ENCODE measurements at regions not wholly inside any gene's neighbourhood (a gene's known extent, or its start where the extent isn't known, plus 50 kb on each side); places are given as distances from the start of the nearest gene placed in this dataset.

GRCh38 chr2:34093790-34094189 is 494.7 kb upstream of the FAM98A start:
- TF ChIP-seq, protein P1, sequence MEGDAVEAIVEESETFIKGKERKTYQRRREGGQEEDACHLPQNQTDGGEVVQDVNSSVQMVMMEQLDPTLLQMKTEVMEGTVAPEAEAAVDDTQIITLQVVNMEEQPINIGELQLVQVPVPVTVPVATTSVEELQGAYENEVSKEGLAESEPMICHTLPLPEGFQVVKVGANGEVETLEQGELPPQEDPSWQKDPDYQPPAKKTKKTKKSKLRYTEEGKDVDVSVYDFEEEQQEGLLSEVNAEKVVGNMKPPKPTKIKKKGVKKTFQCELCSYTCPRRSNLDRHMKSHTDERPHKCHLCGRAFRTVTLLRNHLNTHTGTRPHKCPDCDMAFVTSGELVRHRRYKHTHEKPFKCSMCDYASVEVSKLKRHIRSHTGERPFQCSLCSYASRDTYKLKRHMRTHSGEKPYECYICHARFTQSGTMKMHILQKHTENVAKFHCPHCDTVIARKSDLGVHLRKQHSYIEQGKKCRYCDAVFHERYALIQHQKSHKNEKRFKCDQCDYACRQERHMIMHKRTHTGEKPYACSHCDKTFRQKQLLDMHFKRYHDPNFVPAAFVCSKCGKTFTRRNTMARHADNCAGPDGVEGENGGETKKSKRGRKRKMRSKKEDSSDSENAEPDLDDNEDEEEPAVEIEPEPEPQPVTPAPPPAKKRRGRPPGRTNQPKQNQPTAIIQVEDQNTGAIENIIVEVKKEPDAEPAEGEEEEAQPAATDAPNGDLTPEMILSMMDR (IDR thresholded peaks at IDR 0.05; ENCODE audit: borderline replicate concordance, extremely low read depth, insufficient read depth) = no peak
- intact Hi-C loops (cut with DNase I) = no loop called here
- Histone ChIP-seq H3K27ac (ENCODE audit: low read depth in 2 of 2, low read length in 2 of 2) (no peak overlapping the region), H3K36me3 (ENCODE audit: control insufficient read depth in 2 of 3, insufficient read depth in 3 of 3, low read length in 3 of 3) (no peaks in the 10 kb centered on the region), H3K9ac (ENCODE audit: low read length in 3 of 3) (no peak overlapping the region), H3K27me3 (ENCODE audit: control insufficient read depth, insufficient read depth, low read length) (no peaks in the 10 kb centered on the region), H3K4me1 (ENCODE audit: control insufficient read depth in 2 of 3, insufficient read depth in 2 of 3, low read depth in 1 of 3, low read length in 3 of 3) (peaks cover 0 to 6% (median 0%) of the 10 kb centered on the region in 3 donors), H3K4me3 (ENCODE audit: low read length in 3 of 3) (no peak overlapping the region), H3K9me3 (ENCODE audit: control insufficient read depth in 2 of 3, insufficient read depth in 1 of 3, low read length in 3 of 3) (no peaks in the 10 kb centered on the region)
- FAIRE-seq (no peak), DNase-seq (no peak)

GRCh38 chr2:34070196-34070595 is 471.1 kb upstream of the FAM98A start:
- no peak for FAIRE-seq
- Histone ChIP-seq H3K27me3 (ENCODE audit: control insufficient read depth, insufficient read depth, low read length) (no peaks in the 10 kb centered on the region), H3K4me3 (ENCODE audit: low read length in 3 of 3) (no peak overlapping the region), H3K9ac (ENCODE audit: low read length in 3 of 3) (no peak overlapping the region), H3K36me3 (ENCODE audit: control insufficient read depth in 2 of 3, insufficient read depth in 3 of 3, low read length in 3 of 3) (no peaks in the 10 kb centered on the region), H3K27ac (ENCODE audit: low read depth in 2 of 2, low read length in 2 of 2) (no peak overlapping the region), H3K9me3 (ENCODE audit: control insufficient read depth in 2 of 3, insufficient read depth in 1 of 3, low read length in 3 of 3) (no peaks in the 10 kb centered on the region), H3K4me1 (ENCODE audit: control insufficient read depth in 2 of 3, insufficient read depth in 2 of 3, low read depth in 1 of 3, low read length in 3 of 3) (no peaks in the 10 kb centered on the region)
- intact Hi-C loops (cut with DNase I) = no loop called here
- TF ChIP-seq, protein P1 (IDR thresholded peaks at IDR 0.05; ENCODE audit: borderline replicate concordance, extremely low read depth, insufficient read depth) = no peak
- no peak for DNase-seq

DNA sequence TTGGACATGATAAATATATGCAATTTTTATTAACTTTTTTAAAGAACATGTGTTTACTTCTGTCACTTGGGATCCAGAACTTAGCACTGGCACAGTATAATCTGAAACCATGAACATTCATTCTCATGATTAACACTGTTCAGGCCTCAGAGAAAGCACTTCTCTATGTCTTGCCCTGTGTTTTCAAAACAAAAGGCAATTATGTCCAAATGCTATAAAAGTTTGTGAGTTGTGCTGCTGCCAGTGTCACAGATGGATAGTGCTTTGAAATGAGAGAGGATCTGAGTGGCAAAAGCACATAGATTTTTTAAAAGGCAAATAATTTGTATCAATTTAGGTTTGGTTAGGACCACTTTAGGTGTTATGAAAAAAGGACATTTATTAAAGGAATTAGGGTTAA is 470.5 kb upstream of the FAM98A start:
- no peak for FAIRE-seq
- intact Hi-C loops (cut with DNase I) = no loop called here

More for the DNA sequence above, 470.5 kb upstream of the FAM98A start:
- no peak for DNase-seq
- no peaks in the 10 kb centered on the region for H3K4me1 ChIP-seq (ENCODE audit: control insufficient read depth in 2 of 3, insufficient read depth in 2 of 3, low read depth in 1 of 3, low read length in 3 of 3)
- no peaks in the 10 kb centered on the region for H3K36me3 ChIP-seq (ENCODE audit: control insufficient read depth in 2 of 3, insufficient read depth in 3 of 3, low read length in 3 of 3)
- H3K9me3 ChIP-seq (ENCODE audit: control insufficient read depth in 2 of 3, insufficient read depth in 1 of 3, low read length in 3 of 3) = no peaks in the 10 kb centered on the region
- H3K27ac ChIP-seq (ENCODE audit: low read depth in 2 of 2, low read length in 2 of 2) = no peak overlapping the region
- no peak overlapping the region for H3K9ac ChIP-seq (ENCODE audit: low read length in 3 of 3)
- no peaks in the 10 kb centered on the region for H3K27me3 ChIP-seq (ENCODE audit: control insufficient read depth, insufficient read depth, low read length)
- no peak overlapping the region for H3K4me3 ChIP-seq (ENCODE audit: low read length in 3 of 3)
- TF ChIP-seq, protein P1 (IDR thresholded peaks at IDR 0.05; ENCODE audit: borderline replicate concordance, extremely low read depth, insufficient read depth) = no peak

All from kidney (tissue), 13 donors.